ENCODE measurements at regions not wholly inside any gene's neighbourhood (a gene's known extent, or its start where the extent isn't known, plus 50 kb on each side); places are given as distances from the start of the nearest gene placed in this dataset.

DNA sequence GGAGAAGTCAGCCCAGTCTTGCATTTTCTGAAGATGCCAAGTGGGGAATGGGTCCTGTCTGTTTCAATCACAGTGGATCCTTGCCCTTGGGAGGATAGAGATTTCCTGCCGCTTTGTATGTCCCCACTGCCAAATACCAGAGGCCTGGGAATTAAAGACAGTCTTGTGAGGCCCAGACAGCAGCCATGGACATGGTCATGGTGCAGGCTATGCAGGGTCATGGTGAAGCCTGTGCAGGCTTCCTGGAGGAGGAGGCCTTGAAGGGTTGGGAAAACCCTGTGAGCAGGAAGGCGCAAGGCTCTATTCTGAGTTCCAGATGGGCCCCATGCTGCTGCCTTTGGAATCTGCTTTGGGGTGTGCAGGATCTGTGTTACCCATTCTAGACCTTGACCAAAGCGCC lies 57.3 kb upstream of the PITX1 start:
- TF ChIP-seq, protein P1, sequence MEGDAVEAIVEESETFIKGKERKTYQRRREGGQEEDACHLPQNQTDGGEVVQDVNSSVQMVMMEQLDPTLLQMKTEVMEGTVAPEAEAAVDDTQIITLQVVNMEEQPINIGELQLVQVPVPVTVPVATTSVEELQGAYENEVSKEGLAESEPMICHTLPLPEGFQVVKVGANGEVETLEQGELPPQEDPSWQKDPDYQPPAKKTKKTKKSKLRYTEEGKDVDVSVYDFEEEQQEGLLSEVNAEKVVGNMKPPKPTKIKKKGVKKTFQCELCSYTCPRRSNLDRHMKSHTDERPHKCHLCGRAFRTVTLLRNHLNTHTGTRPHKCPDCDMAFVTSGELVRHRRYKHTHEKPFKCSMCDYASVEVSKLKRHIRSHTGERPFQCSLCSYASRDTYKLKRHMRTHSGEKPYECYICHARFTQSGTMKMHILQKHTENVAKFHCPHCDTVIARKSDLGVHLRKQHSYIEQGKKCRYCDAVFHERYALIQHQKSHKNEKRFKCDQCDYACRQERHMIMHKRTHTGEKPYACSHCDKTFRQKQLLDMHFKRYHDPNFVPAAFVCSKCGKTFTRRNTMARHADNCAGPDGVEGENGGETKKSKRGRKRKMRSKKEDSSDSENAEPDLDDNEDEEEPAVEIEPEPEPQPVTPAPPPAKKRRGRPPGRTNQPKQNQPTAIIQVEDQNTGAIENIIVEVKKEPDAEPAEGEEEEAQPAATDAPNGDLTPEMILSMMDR (IDR thresholded peaks at IDR 0.05; ENCODE audit: control extremely low read depth, extremely low read depth, low read depth, missing control alignments), result no peak
- ChIA-PET POLR2A (no interaction called here), CTCF (no interaction called here)
- DNase-seq (ENCODE audit: extremely low spot score), result no peak

DNA sequence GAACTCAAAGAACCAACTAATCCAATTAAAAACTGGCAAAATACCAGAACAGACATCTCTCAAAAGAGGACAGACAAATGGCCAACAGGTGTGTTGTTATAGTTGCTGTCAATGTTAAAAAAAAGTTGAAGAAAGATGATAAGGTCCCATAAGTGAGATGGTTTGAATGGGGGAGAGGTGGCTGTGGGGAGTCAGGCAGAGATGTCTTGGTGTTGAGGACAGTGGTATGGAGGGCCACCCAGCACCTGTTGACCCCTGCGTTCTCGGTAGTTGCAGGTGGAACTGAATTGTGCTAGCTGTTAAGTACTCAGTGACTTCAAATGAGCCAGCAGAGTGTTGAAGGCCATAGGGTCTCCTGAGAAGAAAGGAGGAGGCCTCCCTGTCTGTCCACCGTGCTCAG lies 55.9 kb upstream of the PITX1 start:
- CTCF ChIA-PET, result no interaction called here
- DNase-seq (ENCODE audit: extremely low spot score), result no peak
- POLR2A ChIA-PET, result no interaction called here
- TF ChIP-seq, protein P1 (IDR thresholded peaks at IDR 0.05; ENCODE audit: control extremely low read depth, extremely low read depth, low read depth, missing control alignments), result no peak

DNA sequence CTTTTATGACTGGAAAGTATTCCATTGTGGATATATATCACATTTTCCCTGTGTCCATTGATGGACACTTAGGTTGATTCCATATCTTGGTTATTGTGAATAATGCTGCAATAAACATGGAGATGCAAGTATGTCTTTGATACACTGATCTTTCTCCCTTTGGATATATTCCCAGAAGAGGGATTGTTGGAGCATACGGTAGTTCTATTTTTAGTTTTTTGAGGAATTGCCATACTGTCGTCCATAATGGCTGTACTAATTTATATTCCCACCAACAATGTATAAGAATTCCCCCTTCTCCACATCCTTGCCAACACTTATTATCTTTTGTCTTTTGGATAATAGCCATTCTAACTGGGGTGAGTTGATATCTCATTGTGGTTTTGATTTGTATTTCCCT lies 54.9 kb upstream of the PITX1 start:
- no peak for DNase-seq (ENCODE audit: extremely low spot score)
- TF ChIP-seq, protein P1 (IDR thresholded peaks at IDR 0.05; ENCODE audit: control extremely low read depth, extremely low read depth, low read depth, missing control alignments), result no peak
- ChIA-PET POLR2A (no interaction called here), CTCF (no interaction called here)

DNA sequence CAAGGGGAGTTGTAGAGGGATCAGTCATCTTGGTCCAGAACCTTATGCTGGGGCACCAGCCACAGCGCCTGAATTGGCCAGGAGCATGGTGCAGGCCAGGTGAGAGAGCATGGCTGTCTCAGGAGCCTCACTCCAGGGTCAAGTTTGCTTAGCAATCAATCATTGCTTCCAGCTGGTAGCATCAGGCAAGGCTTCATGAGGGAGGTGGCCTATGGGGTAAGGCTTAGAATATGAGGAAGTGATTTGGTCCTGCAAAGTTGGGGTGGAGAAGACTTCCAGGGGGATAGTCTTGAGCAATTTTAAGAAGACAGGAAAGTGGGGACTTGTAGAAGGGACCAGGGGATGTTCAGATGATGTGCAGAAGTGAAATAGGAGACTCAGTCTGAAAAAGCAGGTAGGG lies 53.9 kb upstream of the PITX1 start:
- ChIA-PET CTCF (no interaction called here), POLR2A (no interaction called here)
- TF ChIP-seq, protein P1 (IDR thresholded peaks at IDR 0.05; ENCODE audit: control extremely low read depth, extremely low read depth, low read depth, missing control alignments), result no peak
- DNase-seq (ENCODE audit: extremely low spot score), result no peak

DNA sequence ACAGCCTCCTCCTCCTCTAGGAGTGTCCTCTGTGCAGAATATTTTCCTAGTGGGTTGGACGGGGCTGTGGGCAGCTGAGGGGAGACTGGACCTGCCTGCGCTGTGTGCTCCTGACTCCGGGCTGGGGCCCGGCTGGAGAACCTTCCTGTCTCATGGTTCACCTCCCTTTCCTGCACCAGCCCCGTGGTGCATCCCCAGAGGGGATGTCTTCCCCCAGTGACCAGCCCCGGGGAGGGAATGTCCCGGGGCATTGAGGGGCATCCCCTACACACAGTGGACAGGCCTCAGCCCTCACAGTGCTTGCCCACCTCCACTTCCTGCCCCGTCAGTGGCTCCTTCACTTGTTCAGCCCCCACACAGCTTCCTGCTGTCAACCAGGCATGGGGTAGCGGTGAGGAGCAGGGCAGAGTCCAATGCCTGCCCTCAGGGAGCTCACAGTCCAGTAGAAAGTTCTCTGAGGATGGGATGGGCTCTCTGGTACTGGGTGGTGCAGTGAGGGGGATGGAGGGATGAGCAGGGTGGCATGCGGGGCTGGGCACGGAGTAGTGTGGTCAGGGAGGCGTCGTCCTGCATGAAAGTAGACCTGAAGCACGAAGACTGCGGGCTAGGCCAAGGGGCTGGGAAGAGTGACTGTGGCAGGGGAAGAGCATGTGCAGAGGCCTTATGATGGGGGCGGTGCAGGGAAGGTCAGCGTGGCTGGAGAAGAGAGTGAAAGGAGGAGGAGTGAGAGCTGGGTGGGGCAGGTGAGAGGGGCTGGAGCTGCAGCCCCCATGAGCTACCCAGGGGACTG lies 52.1 kb upstream of the PITX1 start:
- TF ChIP-seq, protein P1 (IDR thresholded peaks at IDR 0.05; ENCODE audit: control extremely low read depth, extremely low read depth, low read depth, missing control alignments), result no peak
- DNase-seq (ENCODE audit: extremely low spot score), result no peak
- ChIA-PET POLR2A (interaction anchor here (0.5 kb wide), 1 partner anchor 14 kb away, joined by 6 read pairs; no protein-coding TSS in a partner anchor), CTCF (no interaction called here)

DNA sequence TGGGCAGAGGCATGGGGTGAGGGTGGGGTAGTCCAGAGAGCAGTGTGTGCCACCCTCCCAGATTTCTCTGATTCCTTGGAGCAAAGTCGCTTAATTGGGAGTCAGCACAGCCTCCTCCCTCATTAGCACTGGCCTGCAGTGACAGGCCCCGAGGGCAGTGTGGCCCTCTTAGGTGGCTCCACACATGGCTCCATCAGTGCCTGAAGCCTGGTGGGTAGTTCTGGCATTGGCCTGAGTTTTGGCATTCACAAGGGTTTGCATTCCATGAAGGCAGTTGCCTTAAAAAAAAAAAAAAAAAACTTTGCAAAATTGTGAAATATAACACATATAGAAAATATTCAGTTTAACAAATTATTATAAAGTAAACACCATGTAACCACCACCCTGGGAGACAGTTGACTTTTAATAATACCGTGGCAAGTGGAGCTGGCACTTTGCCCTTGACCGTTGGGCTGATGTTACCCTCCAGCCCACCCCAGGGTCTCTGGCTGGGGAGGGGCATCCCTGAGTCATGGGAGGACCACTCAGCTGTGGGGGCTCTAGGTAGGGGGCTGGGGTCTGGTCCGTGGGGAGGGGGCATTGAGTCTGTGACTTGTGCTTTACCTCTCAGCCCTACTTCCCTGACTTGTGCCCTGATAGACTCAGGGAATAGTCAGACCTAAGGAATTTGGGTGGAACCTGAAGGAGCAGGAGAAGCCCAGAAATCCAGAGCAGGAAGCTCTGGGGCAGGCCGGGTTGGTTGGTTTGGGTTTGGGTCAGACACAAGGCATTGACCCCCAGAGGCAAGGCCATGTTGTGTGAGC lies 51.3 kb upstream of the PITX1 start:
- TF ChIP-seq, protein P1 (IDR thresholded peaks at IDR 0.05; ENCODE audit: control extremely low read depth, extremely low read depth, low read depth, missing control alignments), result no peak
- CTCF ChIA-PET, result no interaction called here
- POLR2A ChIA-PET, result interaction anchor here (0.5 kb wide), 1 partner anchor 15 kb away, joined by 6 read pairs; no protein-coding TSS in a partner anchor
- no peak for DNase-seq (ENCODE audit: extremely low spot score)

Data from GM10248 (cell line).